Chondrocyte (in vitro differentiated cells): ENCODE measurements at regions not wholly inside any gene's neighbourhood (a gene's known extent, or its start where the extent isn't known, plus 50 kb on each side); places are given as distances from the start of the nearest gene placed in this dataset.

ENCODE experiments used
- DNase-seq: peaks from one replicate; pipeline ENCODE4 v3.0.0; 2021; ENCODE audit warnings: mixed read lengths, low spot score
- H3K27ac Mint-ChIP-seq: one replicate; pipeline ENCODE4 v1.8.0; 2021; ENCODE audit warnings: mild to moderate bottlenecking, moderate library complexity, mixed read lengths; ENCODE audit not compliant: unreplicated experiment
- H3K27me3 Mint-ChIP-seq: 2 replicates; pipeline ENCODE4 v1.8.0; 2021; ENCODE audit warnings: low read depth, mixed read lengths
- H3K36me3 Mint-ChIP-seq: 2 replicates; pipeline ENCODE4 v1.8.0; 2021; ENCODE audit warnings: low read depth, mixed read lengths
- H3K4me1 Mint-ChIP-seq: 2 replicates; pipeline ENCODE4 v1.8.0; 2021; ENCODE audit warnings: low read depth, mild to moderate bottlenecking, mixed read lengths
- H3K4me3 Mint-ChIP-seq: one replicate; pipeline ENCODE4 v1.8.0; 2021; ENCODE audit warnings: mild to moderate bottlenecking, moderate library complexity, mixed read lengths; ENCODE audit not compliant: unreplicated experiment
- H3K9me3 Mint-ChIP-seq: 2 replicates; pipeline ENCODE4 v1.8.0; 2021; ENCODE audit warnings: low read depth, mixed read lengths
- TF ChIP-seq, protein P1 (sequence below): fragments of 200-600 bp; sonication (generic); IDR thresholded peaks from 2 replicates; pipeline ENCODE4 v1.5.0; 2021; ENCODE audit warnings: antibody characterized with exemption, mild to moderate bottlenecking, moderate library complexity

DNA sequence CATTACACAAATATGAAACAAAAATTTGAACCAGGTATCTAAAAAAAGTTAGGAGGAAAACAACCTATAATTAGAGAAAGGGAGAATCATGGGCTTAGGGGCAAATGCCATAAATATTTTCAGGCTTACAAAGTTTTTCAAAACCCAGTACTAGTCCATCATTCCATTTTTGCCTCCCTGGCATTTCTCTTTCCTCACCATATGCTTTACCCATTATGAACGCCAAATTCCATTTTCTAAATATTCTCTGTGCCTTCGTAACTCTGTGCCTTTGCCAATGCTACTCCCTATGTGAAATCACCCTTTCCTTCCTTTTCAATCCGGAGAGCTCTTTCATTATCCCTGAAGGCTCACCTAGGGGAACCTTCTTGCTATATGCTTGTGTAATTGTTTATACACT lies 434.1 kb downstream of the ZSWIM6 start:
- Mint-ChIP-seq H3K27me3 (peaks cover 19% of the 10 kb centered on the region), H3K36me3 (peaks cover 4% of the 10 kb centered on the region), H3K4me1 (peaks cover 12% of the 10 kb centered on the region), H3K9me3 (peaks cover 27% of the 10 kb centered on the region), H3K27ac (no peak overlapping the region), H3K4me3 (no peak overlapping the region)
- TF ChIP-seq, protein P1, sequence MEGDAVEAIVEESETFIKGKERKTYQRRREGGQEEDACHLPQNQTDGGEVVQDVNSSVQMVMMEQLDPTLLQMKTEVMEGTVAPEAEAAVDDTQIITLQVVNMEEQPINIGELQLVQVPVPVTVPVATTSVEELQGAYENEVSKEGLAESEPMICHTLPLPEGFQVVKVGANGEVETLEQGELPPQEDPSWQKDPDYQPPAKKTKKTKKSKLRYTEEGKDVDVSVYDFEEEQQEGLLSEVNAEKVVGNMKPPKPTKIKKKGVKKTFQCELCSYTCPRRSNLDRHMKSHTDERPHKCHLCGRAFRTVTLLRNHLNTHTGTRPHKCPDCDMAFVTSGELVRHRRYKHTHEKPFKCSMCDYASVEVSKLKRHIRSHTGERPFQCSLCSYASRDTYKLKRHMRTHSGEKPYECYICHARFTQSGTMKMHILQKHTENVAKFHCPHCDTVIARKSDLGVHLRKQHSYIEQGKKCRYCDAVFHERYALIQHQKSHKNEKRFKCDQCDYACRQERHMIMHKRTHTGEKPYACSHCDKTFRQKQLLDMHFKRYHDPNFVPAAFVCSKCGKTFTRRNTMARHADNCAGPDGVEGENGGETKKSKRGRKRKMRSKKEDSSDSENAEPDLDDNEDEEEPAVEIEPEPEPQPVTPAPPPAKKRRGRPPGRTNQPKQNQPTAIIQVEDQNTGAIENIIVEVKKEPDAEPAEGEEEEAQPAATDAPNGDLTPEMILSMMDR: no peak
- DNase-seq: no peak

DNA sequence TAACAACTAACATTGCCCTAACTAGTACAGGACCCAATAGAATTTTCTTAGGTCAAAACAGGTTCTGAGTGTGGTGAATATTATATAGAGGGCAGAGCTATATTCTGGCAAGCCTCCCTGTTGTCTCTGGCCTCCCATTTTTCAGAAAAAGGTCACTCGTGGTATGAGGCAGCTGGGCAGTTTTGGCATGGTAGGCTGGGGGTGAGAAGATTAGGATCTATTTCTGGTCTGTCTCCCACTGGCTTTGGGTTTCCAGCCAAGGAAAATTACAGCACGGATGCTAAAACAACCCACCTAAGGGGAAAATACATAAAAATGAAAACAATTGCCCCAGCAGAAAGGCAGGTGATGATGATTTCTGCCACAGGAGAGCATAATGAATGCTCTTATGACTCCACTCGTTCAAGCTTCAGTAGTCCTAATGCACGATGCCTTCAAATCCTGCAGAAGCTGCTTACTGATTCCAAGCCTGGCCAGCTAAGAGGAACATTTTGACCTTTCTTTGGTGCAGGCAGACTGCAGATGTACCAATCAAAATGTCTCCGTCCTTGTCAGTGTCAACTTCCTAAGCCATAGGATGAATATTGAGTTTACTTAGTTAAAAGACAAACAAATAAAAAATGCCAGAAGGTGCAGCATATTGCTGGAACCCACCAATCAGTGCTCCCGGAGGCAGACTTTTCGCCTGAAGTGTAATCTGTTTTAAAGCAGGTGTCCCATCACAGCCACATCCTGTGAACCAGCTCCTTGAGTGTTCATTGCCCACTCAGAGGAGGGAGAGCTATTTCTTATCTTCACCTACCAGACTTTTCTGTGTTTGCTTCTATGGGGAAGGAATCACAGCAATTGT lies 435.4 kb downstream of the ZSWIM6 start:
- Mint-ChIP-seq H3K36me3 (peaks cover 1% of the 10 kb centered on the region), H3K9me3 (peaks cover 17% of the 10 kb centered on the region), H3K4me1 (peaks cover 12% of the 10 kb centered on the region), H3K4me3 (no peak overlapping the region), H3K27me3 (peaks cover 31% of the 10 kb centered on the region), H3K27ac (no peak overlapping the region)
- TF ChIP-seq, protein P1: no peak
- DNase-seq: no peak

DNA sequence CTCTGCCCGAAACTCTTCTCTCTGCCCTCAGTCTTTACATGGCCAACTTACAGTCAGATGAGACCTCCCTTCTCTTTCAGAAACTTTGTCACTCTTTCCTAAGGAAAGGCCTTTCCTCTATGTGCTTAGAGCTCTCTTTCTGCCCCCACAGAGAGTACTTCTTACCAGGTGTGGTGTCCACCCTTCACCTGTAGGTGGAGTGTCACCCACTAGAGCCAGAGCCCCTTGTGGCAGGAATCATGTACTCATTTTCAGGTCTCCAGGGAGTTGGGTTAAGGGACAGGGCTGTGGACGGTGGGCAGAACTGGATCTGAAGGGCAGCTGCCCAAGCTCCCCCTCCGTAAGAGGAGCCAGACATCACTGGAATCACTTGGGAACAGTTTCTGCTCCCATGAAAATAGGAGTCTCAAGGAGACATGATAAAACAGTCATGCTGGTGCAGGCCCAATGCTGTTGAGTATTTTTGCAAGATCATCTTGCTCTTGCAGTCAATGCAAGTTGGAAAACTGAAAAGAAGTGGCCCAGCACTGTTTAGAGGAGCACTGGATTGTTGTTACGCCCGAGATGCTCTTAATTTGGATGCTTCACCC lies 436.7 kb downstream of the ZSWIM6 start:
- H3K36me3 Mint-ChIP-seq: peaks cover 1% of the 10 kb centered on the region
- no peak overlapping the region for H3K27ac Mint-ChIP-seq
- peaks cover 35% of the 10 kb centered on the region for H3K27me3 Mint-ChIP-seq

DNA sequence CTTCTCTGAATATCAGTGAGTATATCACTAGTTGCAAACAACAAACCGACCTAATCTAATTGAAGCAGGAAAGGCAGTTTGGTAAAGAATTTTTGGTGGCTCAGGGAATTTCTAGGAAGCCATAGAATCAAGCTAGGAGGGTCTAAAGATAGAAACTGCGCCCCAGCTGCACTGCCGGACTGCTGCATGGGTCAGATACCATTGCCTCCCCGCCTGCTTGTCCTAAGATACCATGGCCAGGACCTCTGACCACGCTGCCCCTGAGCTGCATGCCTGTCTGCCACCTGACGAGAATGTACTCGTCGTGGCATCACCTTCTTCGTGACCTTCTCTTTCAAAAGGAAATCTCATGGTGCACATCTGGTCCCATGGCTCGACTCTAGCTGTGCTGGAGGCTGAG lies 439.0 kb downstream of the ZSWIM6 start:
- H3K36me3 Mint-ChIP-seq: peaks cover 1% of the 10 kb centered on the region
- H3K9me3 Mint-ChIP-seq: no peaks in the 10 kb centered on the region
- no peak overlapping the region for H3K4me3 Mint-ChIP-seq
- no peak for DNase-seq
- H3K27me3 Mint-ChIP-seq: peaks cover 41% of the 10 kb centered on the region
- TF ChIP-seq, protein P1: no peak
- H3K4me1 Mint-ChIP-seq: peaks cover 17% of the 10 kb centered on the region
- H3K27ac Mint-ChIP-seq: no peak overlapping the region

More for the DNA sequence above, 436.7 kb downstream of the ZSWIM6 start:
- Mint-ChIP-seq H3K4me3 (no peak overlapping the region), H3K9me3 (peaks cover 6% of the 10 kb centered on the region), H3K4me1 (peaks cover 12% of the 10 kb centered on the region)
- TF ChIP-seq, protein P1: peak; percentile 70
- no peak for DNase-seq

DNA sequence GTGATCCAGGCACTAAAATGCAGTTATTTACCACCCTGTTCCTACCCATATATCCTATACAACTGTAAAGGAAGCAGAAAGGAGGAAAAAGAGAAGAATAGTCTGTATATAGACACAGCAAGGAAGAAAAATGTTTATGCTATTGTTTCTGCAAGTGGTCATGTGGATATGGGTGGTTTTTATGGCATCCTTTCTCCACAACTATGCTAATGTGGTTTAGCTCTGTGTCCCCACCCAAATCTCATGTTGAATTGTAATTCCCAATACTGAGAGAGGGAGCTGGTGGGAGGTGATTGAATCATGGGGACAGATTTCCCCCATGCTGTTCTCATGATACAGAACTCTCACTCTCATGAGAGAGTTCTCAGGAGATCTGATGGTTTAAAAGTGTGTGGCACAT lies 439.8 kb downstream of the ZSWIM6 start:
- TF ChIP-seq, protein P1: no peak
- H3K4me1 Mint-ChIP-seq: peaks cover 14% of the 10 kb centered on the region
- H3K27ac Mint-ChIP-seq: no peak overlapping the region
- H3K4me3 Mint-ChIP-seq: no peak overlapping the region
- peaks cover 1% of the 10 kb centered on the region for H3K36me3 Mint-ChIP-seq
- H3K9me3 Mint-ChIP-seq: no peaks in the 10 kb centered on the region
- DNase-seq: no peak
- H3K27me3 Mint-ChIP-seq: peaks cover 44% of the 10 kb centered on the region
